Upper lobe of left lung (tissue), 4 donors: ENCODE measurements at regions not wholly inside any gene's neighbourhood (a gene's known extent, or its start where the extent isn't known, plus 50 kb on each side); places are given as distances from the start of the nearest gene placed in this dataset.

Source experiments
- CTCF ChIP-seq, 6 experiments: fragments of 450-650 bp in 4 of 6; fragments of 200-600 bp in 2 of 6; sonication (generic) in 2 of 6; IDR thresholded peaks; one replicate each; pipeline ENCODE4 v1.5.1; 2016 to 2019; ENCODE audit warnings: antibody characterized with exemption in 6 of 6
- EP300 ChIP-seq, 4 donors: sonication (generic); formaldehyde crosslinking; IDR thresholded peaks; one replicate each; pipeline ENCODE4 v1.5.1; 2017; ENCODE audit warnings: antibody characterized with exemption in 4 of 4, control low read depth in 2 of 4
- POLR2AphosphoS5 ChIP-seq, 2 donors: sonication (generic); formaldehyde crosslinking; IDR thresholded peaks; one replicate each; pipeline ENCODE4 v1.5.1; 2017; ENCODE audit warnings: antibody characterized with exemption in 2 of 2

GRCh38 chr2:100677611-100678185 lies 114.9 kb downstream of the PDCL3 start:
- TF ChIP-seq CTCF (IDR thresholded peaks at IDR 0.05): no peak
- TF ChIP-seq EP300 (IDR thresholded peaks at IDR 0.05): no peak
- no peak for TF ChIP-seq POLR2AphosphoS5 (IDR thresholded peaks at IDR 0.05)
